Thoracic aorta (tissue), 2 donors: ENCODE measurements at regions not wholly inside any gene's neighbourhood (a gene's known extent, or its start where the extent isn't known, plus 50 kb on each side); places are given as distances from the start of the nearest gene placed in this dataset.

Experiments
- ATAC-seq: fragments of 150-250 bp; one replicate; pipeline ENCODE4 v1.8.0; 2017; ENCODE audit warnings: low read depth; ENCODE audit not compliant: insufficient number of reproducible peaks, low FRiP score
- DNase-seq: peaks from one replicate; pipeline ENCODE4 v3.0.0-alpha.2; 2020; ENCODE audit warnings: low spot score
- H3K27ac ChIP-seq, 2 donors: fragments of 200-600 bp; sonication (generic); 1 replicate in 1 of 2; 2 replicates in 1 of 2; pipeline ENCODE4 v1.5.1; 2016; ENCODE audit warnings: mild to moderate bottlenecking in 2 of 2, moderate library complexity in 2 of 2
- H3K27me3 ChIP-seq: fragments of 200-600 bp; sonication (generic); replicated peaks from 2 replicates; pipeline ENCODE4 v1.6.0; 2016; ENCODE audit warnings: mild to moderate bottlenecking; ENCODE audit not compliant: insufficient read depth
- H3K36me3 ChIP-seq: fragments of 200-600 bp; sonication (generic); one replicate; pipeline ENCODE4 v1.5.1; 2016
- H3K4me1 ChIP-seq, 2 donors: fragments of 200-600 bp; sonication (generic); 1 replicate in 1 of 2; 2 replicates in 1 of 2; pipeline versions ENCODE4 v1.5.1 to v1.6.0; 2016; ENCODE audit warnings: low read depth in 2 of 2, mild to moderate bottlenecking in 1 of 2; ENCODE audit not compliant: control insufficient read depth in 1 of 2
- H3K4me3 ChIP-seq: fragments of 200-600 bp; sonication (generic); 2 replicates; pipeline ENCODE4 v1.5.1; 2016; ENCODE audit warnings: mild to moderate bottlenecking
- H3K9me3 ChIP-seq: fragments of 200-600 bp; sonication (generic); 2 replicates; pipeline ENCODE4 v1.5.1; 2016
- CTCF ChIP-seq: fragments of 200-600 bp; sonication (generic); IDR thresholded peaks from one replicate; pipeline ENCODE4 v1.5.1; 2019; ENCODE audit warnings: antibody characterized with exemption

DNA sequence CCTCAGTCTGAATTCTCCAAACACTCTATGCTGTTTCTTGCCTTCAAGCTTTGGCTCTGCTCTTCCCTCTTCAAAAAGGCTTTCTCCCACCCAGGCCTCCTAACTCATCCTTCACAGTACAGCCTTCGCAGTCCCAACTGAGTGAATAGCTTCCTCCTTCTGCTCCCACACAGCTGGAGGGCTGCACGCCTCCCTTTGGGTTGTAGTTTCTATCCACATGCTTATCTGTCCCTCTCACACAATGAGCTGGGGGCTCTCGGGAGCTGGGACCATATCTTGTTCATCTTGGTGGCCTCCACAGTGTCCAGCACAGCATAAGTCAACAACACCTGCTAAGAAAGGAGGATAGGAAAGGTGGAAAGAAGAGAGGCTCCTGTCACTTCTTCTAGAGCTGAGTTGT lies 69.5 kb upstream of the XPA start:
- Histone ChIP-seq H3K27me3 (no peaks in the 10 kb centered on the region), H3K36me3 (no peaks in the 10 kb centered on the region), H3K9me3 (no peaks in the 10 kb centered on the region), H3K4me1 (peaks cover 3 to 9% of the 10 kb centered on the region in 2 donors), H3K4me3 (no peak overlapping the region), H3K27ac (no peak overlapping the region)
- no peak for TF ChIP-seq CTCF
- ATAC-seq (no peak), DNase-seq (no peak)

- no peak overlapping the region for H3K27ac ChIP-seq
- peaks cover 3 to 9% of the 10 kb centered on the region in 2 donors for H3K4me1 ChIP-seq
- H3K36me3 ChIP-seq = no peaks in the 10 kb centered on the region
- TF ChIP-seq CTCF = no peak
- no peak overlapping the region for H3K4me3 ChIP-seq
- DNase-seq (no peak), ATAC-seq (no peak)
- no peaks in the 10 kb centered on the region for H3K9me3 ChIP-seq
- H3K27me3 ChIP-seq = no peaks in the 10 kb centered on the region
These were observed 70.8 kb upstream of the XPA start for GRCh38 chr9:97767891-97768290.

GRCh38 chr9:97768746-97769145 lies 71.6 kb upstream of the XPA start:
- ATAC-seq = no peak
- Histone ChIP-seq H3K36me3 (no peaks in the 10 kb centered on the region), H3K27me3 (no peaks in the 10 kb centered on the region), H3K4me1 (peaks cover 3 to 9% of the 10 kb centered on the region in 2 donors), H3K27ac (no peak overlapping the region), H3K9me3 (no peaks in the 10 kb centered on the region), H3K4me3 (no peak overlapping the region)
- TF ChIP-seq CTCF = no peak
- no peak for DNase-seq

DNA sequence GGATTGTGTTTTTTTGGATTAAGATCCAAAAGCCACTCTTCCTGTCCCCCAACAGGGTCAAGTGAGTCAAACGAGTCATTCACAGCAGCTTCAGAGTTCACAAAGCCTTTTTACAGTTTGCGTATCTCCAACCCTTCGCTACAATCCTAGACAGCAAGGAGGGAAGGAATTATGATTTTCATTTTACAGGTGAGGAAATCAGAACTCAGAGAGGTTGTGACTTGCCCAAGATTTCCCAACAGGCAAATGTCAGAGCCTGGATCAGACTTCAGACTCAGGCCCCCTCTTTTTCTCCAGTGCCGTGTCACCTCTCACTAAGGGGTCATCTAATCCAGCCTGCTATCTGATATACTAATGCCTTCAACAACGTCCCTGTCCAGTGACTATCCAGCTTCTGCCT lies 72.1 kb upstream of the XPA start:
- TF ChIP-seq CTCF = no peak
- no peaks in the 10 kb centered on the region for H3K9me3 ChIP-seq
- H3K36me3 ChIP-seq = no peaks in the 10 kb centered on the region
- no peak overlapping the region for H3K27ac ChIP-seq
- H3K4me3 ChIP-seq = no peak overlapping the region
- H3K4me1 ChIP-seq = peaks cover 3 to 9% of the 10 kb centered on the region in 2 donors
- no peak for ATAC-seq
- no peak for DNase-seq
- H3K27me3 ChIP-seq = no peaks in the 10 kb centered on the region

- Histone ChIP-seq H3K27ac (no peak overlapping the region), H3K36me3 (no peaks in the 10 kb centered on the region), H3K9me3 (no peaks in the 10 kb centered on the region), H3K4me3 (no peak overlapping the region), H3K4me1 (peaks cover 3 to 9% of the 10 kb centered on the region in 2 donors), H3K27me3 (no peaks in the 10 kb centered on the region)
- no peak for DNase-seq
- no peak for ATAC-seq
- TF ChIP-seq CTCF = no peak
These were observed 73.8 kb upstream of the XPA start for GRCh38 chr9:97770808-97771372.
